Mesenchymal stem cell (in vitro differentiated cells and primary cell): ENCODE measurements at regions not wholly inside any gene's neighbourhood (a gene's known extent, or its start where the extent isn't known, plus 50 kb on each side); places are given as distances from the start of the nearest gene placed in this dataset.

ENCODE experiments used
- DNase-seq: peaks from one replicate; pipeline ENCODE4 v3.0.0-alpha.2; 2013
- H2AFZ ChIP-seq: one replicate; pipeline ENCODE4 v1.6.1; 2013; ENCODE audit warnings: low read depth, mild to moderate bottlenecking, control low read depth, inconsistent platforms, low read length, moderate library complexity
- H2AK5ac ChIP-seq: 2 replicates; pipeline ENCODE4 v1.6.1; 2013; ENCODE audit warnings: low read length, moderate library complexity, mild to moderate bottlenecking, inconsistent platforms; ENCODE audit not compliant: severe bottlenecking
- H2BK120ac ChIP-seq: one replicate; pipeline ENCODE4 v1.6.1; 2013; ENCODE audit warnings: low read depth, mild to moderate bottlenecking, inconsistent platforms, low read length, moderate library complexity
- H2BK12ac ChIP-seq, 2 experiments: one replicate each; pipeline ENCODE4 v1.6.1; 2013; ENCODE audit warnings: inconsistent platforms in 2 of 2, low read length in 2 of 2, mild to moderate bottlenecking in 2 of 2, moderate library complexity in 2 of 2, control low read depth in 1 of 2
- H2BK15ac ChIP-seq: one replicate; pipeline ENCODE4 v1.6.1; 2013; ENCODE audit warnings: mild to moderate bottlenecking, low read depth, inconsistent platforms; ENCODE audit not compliant: poor library complexity, severe bottlenecking
- H2BK5ac ChIP-seq: 2 replicates; pipeline ENCODE4 v1.6.1; 2013; ENCODE audit warnings: low read depth, mild to moderate bottlenecking, low read length, control low read depth, inconsistent platforms; ENCODE audit not compliant: poor library complexity, severe bottlenecking
- H3K14ac ChIP-seq, 2 experiments: one replicate each; pipeline ENCODE4 v1.6.1; 2013; ENCODE audit warnings: inconsistent platforms in 2 of 2, low read length in 2 of 2, control low read depth in 1 of 2, mild to moderate bottlenecking in 1 of 2, moderate library complexity in 1 of 2
- H3K18ac ChIP-seq, 2 experiments: one replicate each; pipeline ENCODE4 v1.6.1; 2013; ENCODE audit warnings: inconsistent platforms in 2 of 2, low read length in 2 of 2, control low read depth in 1 of 2, low read depth in 1 of 2, mild to moderate bottlenecking in 1 of 2
- H3K23ac ChIP-seq, 2 experiments: one replicate each; pipeline ENCODE4 v1.6.1; 2013; ENCODE audit warnings: inconsistent platforms in 2 of 2, low read length in 2 of 2, mild to moderate bottlenecking in 2 of 2, moderate library complexity in 2 of 2, control low read depth in 1 of 2
- H3K27ac ChIP-seq: 2 replicates; pipeline ENCODE4 v1.5.1; 2013; ENCODE audit warnings: mild to moderate bottlenecking, moderate library complexity, low read length, control low read depth, inconsistent platforms; ENCODE audit not compliant: poor library complexity, severe bottlenecking
- H3K27me3 ChIP-seq, 2 experiments: 2 replicates each; pipeline versions ENCODE4 v1.6.1 to v1.7.0; 2013; ENCODE audit warnings: low read length in 2 of 2, mild to moderate bottlenecking in 2 of 2, moderate library complexity in 2 of 2, control low read depth in 1 of 2, inconsistent platforms in 1 of 2; ENCODE audit not compliant: control insufficient read depth in 1 of 2, insufficient read depth in 1 of 2
- H3K36me3 ChIP-seq, 2 experiments: 2 replicates each; pipeline versions ENCODE4 v1.6.1 to v1.7.0; 2013; ENCODE audit warnings: low read length in 2 of 2, control low read depth in 1 of 2, inconsistent platforms in 1 of 2, low read depth in 1 of 2, mild to moderate bottlenecking in 1 of 2; ENCODE audit not compliant: insufficient read depth in 2 of 2, control insufficient read depth in 1 of 2
- H3K4ac ChIP-seq, 2 experiments: one replicate each; pipeline ENCODE4 v1.6.1; 2013; ENCODE audit warnings: inconsistent platforms in 2 of 2, low read length in 2 of 2, mild to moderate bottlenecking in 2 of 2, moderate library complexity in 2 of 2, control low read depth in 1 of 2, low read depth in 1 of 2
- H3K4me1 ChIP-seq: 2 replicates; pipeline ENCODE4 v1.6.1; 2013; ENCODE audit warnings: low read depth, low read length, control low read depth; ENCODE audit not compliant: control insufficient read depth, insufficient read depth
- H3K4me2 ChIP-seq: 2 replicates; pipeline ENCODE4 v1.6.1; 2013; ENCODE audit warnings: low read length, mild to moderate bottlenecking, inconsistent platforms; ENCODE audit not compliant: poor library complexity, severe bottlenecking
- H3K4me3 ChIP-seq, 2 experiments: 2 replicates each; pipeline versions ENCODE4 v1.5.1 to v1.7.0; 2013; ENCODE audit warnings: low read length in 2 of 2, mild to moderate bottlenecking in 2 of 2, control low read depth in 1 of 2, low read depth in 1 of 2; ENCODE audit not compliant: insufficient read depth in 1 of 2
- H3K79me1 ChIP-seq: replicated peaks from 2 replicates; pipeline ENCODE4 v1.6.1; 2013; ENCODE audit warnings: mild to moderate bottlenecking, control low read depth, low read length, inconsistent platforms; ENCODE audit not compliant: poor library complexity, severe bottlenecking
- H3K9ac ChIP-seq: 2 replicates; pipeline ENCODE4 v1.7.0; 2013; ENCODE audit warnings: mild to moderate bottlenecking, low read length, moderate library complexity
- H3K9me3 ChIP-seq: 2 replicates; pipeline ENCODE4 v1.7.0; 2013; ENCODE audit warnings: mild to moderate bottlenecking, low read length; ENCODE audit not compliant: control insufficient read depth
- H4K8ac ChIP-seq: one replicate; pipeline ENCODE4 v1.6.1; 2013; ENCODE audit warnings: inconsistent platforms, mild to moderate bottlenecking, low read length, moderate library complexity
- H4K91ac ChIP-seq: one replicate; pipeline ENCODE4 v1.6.1; 2013; ENCODE audit warnings: mild to moderate bottlenecking, low read length, inconsistent platforms
- WGBS: methylation state at CpG from one replicate; pipeline ENCODE4 v1.1.7; 2013; ENCODE audit warnings: mixed read lengths; 5-methylcytosine and 5-hydroxymethylcytosine counted together

DNA sequence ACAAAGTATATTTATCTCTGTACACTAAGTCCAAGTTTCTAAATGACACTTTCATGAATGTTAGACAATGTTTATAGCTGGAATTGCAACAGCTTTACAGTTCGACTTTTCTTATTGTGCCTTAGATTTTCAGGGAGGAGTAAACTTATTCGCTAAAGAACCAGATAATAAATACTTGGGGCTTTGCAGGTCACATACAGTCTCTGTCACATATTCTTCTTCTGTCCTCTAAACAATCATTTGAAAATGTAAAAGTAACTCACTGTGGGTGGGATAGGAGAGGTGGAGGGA, 132.6 kb downstream of the SPRY1 start:
- H3K4me3 ChIP-seq = no peak overlapping the region
- H3K9me3 ChIP-seq = peaks cover 5% of the 10 kb centered on the region
- no peak overlapping the region for H2AK5ac ChIP-seq
- no peak overlapping the region for H2BK5ac ChIP-seq
- H3K14ac ChIP-seq = no peak overlapping the region
- no peak overlapping the region for H3K9ac ChIP-seq
- no peak overlapping the region for H4K8ac ChIP-seq
- no peak overlapping the region for H2BK15ac ChIP-seq
- H3K18ac ChIP-seq = no peak overlapping the region
- H4K91ac ChIP-seq = no peak overlapping the region
- H2BK120ac ChIP-seq = no peak overlapping the region
- H3K36me3 ChIP-seq = no peaks in the 10 kb centered on the region
- 75% methylated on average over 1 of the region's 2 CpGs for WGBS
- no peaks in the 10 kb centered on the region for H3K4me1 ChIP-seq
- H3K27me3 ChIP-seq = no peaks in the 10 kb centered on the region
- no peak for DNase-seq
- no peaks in the 10 kb centered on the region for H3K79me1 ChIP-seq
- no peak overlapping the region for H3K27ac ChIP-seq
- no peak overlapping the region for H2AFZ ChIP-seq
- H3K4ac ChIP-seq = no peak overlapping the region
- no peak overlapping the region for H3K23ac ChIP-seq
- H2BK12ac ChIP-seq = no peak overlapping the region
- no peak overlapping the region for H3K4me2 ChIP-seq

DNA sequence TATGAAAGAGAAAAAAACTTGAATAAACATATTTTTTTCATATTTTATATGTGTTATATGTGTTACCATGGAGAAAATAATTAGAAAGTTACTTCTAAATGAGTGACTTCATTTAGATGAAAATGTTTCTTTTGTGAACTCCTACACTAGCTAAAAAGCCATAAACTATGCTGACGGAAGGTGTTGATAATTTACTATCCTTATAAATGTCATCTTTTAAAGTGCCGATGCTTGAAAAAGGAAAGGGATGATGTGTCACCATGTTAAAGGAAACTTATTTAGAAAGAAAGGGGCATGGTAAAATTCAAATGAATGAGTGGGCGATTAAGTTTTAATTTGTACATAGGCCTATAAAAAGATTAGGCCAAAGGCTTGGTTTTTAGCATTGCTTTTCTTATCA, 133.8 kb downstream of the SPRY1 start:
- Histone ChIP-seq H3K14ac (no peak overlapping the region), H3K23ac (no peak overlapping the region), H2AFZ (no peak overlapping the region), H3K4me2 (no peak overlapping the region), H3K36me3 (no peaks in the 10 kb centered on the region), H3K79me1 (no peaks in the 10 kb centered on the region), H3K9ac (no peak overlapping the region), H2AK5ac (no peak overlapping the region), H3K4me1 (no peaks in the 10 kb centered on the region), H2BK5ac (no peak overlapping the region), H3K9me3 (peaks cover 9% of the 10 kb centered on the region), H3K4me3 (no peak overlapping the region), H4K91ac (no peak overlapping the region), H2BK15ac (no peak overlapping the region), H3K27ac (no peak overlapping the region), H3K18ac (no peak overlapping the region), H3K4ac (no peak overlapping the region), H2BK12ac (no peak overlapping the region), H2BK120ac (no peak overlapping the region), H3K27me3 (no peaks in the 10 kb centered on the region), H4K8ac (no peak overlapping the region)
- DNase-seq = no peak
- WGBS = 69% methylated on average over 1 of the region's 3 CpGs

DNA sequence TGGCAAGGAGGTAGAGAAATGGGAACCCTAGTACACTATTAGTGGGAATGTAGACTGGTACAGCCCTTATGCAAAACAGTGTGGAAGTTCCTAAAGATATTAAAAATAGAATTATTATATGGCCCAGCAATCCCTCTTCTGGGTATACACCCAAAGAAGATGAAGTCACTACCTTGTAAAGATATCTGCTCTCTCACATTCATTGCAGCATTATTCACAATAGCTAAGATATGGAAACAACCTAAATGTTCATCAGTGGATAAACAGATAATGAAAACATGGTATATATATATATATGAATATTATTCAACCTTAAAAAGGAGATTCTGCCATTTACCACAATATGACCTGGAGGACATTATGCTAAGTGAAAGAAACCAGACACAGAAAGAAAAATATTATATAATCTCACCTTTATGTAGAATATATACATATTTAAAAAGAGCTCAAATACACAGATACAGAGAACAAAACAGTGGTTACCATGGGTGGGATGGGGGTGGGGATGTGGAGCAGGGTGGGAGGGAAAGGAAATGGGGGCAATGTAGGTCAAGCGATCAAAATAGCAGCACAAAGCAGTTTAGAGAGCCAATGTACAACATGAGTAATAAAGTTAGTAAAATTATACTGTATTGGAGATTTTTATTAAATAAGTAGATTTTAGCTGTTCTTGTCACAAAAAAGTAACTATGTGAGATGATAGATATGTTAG, 138.6 kb downstream of the SPRY1 start:
- no CpG with 5 or more reads among the region's 1 CpG for WGBS
- Histone ChIP-seq H3K4ac (no peak overlapping the region), H3K27ac (no peak overlapping the region)

DNA sequence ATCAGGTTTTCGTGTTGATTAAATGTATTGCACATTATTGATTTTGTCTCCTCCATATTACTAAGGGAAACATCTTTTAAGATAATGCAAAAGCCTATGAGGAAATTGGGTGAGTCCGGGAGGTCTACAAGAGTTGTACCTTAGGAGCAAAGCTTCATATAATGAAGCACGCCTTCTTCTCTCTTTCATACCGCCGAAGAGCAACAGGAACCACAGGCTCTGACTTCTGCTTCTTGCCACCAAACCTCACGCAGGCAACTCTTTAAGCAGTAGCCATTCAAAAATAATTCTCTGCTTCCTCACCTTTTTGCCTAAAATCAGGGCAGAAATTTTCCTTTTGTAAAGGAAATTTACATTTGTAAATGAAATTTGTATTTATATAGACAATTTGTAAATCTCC, 139.6 kb downstream of the SPRY1 start:
- Histone ChIP-seq H4K8ac (no peak overlapping the region), H3K4me2 (no peak overlapping the region)

More for the DNA sequence above, 138.6 kb downstream of the SPRY1 start:
- H3K27me3 ChIP-seq = no peaks in the 10 kb centered on the region
- H3K14ac ChIP-seq = no peak overlapping the region
- H3K36me3 ChIP-seq = no peaks in the 10 kb centered on the region
- no peak overlapping the region for H2BK5ac ChIP-seq
- no peak overlapping the region for H2BK120ac ChIP-seq
- H2AFZ ChIP-seq = no peak overlapping the region
- H3K9me3 ChIP-seq = peaks cover 9% of the 10 kb centered on the region
- DNase-seq = no peak
- no peak overlapping the region for H3K9ac ChIP-seq
- H3K23ac ChIP-seq = no peak overlapping the region
- no peak overlapping the region for H3K4me2 ChIP-seq
- no peak overlapping the region for H2BK15ac ChIP-seq
- no peak overlapping the region for H2AK5ac ChIP-seq
- H3K4me3 ChIP-seq = no peak overlapping the region
- H2BK12ac ChIP-seq = no peak overlapping the region
- no peaks in the 10 kb centered on the region for H3K4me1 ChIP-seq
- H4K91ac ChIP-seq = no peak overlapping the region
- no peak overlapping the region for H4K8ac ChIP-seq
- no peaks in the 10 kb centered on the region for H3K79me1 ChIP-seq
- H3K18ac ChIP-seq = no peak overlapping the region

More for the DNA sequence above, 139.6 kb downstream of the SPRY1 start:
- Histone ChIP-seq H3K9ac (no peak overlapping the region), H2BK120ac (no peak overlapping the region), H3K4me3 (no peak overlapping the region), H3K4ac (no peak overlapping the region), H3K18ac (no peak overlapping the region), H2AFZ (no peak overlapping the region), H3K27ac (no peak overlapping the region), H3K14ac (no peak overlapping the region), H2AK5ac (no peak overlapping the region), H4K91ac (no peak overlapping the region), H3K4me1 (no peaks in the 10 kb centered on the region), H3K23ac (no peak overlapping the region), H3K36me3 (no peaks in the 10 kb centered on the region), H3K79me1 (no peaks in the 10 kb centered on the region), H2BK15ac (no peak overlapping the region), H2BK12ac (no peak overlapping the region), H2BK5ac (no peak overlapping the region), H3K9me3 (peaks cover 9% of the 10 kb centered on the region), H3K27me3 (no peaks in the 10 kb centered on the region)
- 96% methylated on average over 5 of the region's 6 CpGs for WGBS
- no peak for DNase-seq
